ENCODE measurements at regions not wholly inside any gene's neighbourhood (a gene's known extent, or its start where the extent isn't known, plus 50 kb on each side); places are given as distances from the start of the nearest gene placed in this dataset.

- no peak for DNase-seq
Measured at GRCh38 chr11:79963856-79964645, 523.2 kb upstream of the TENM4 start.

- DNase-seq: no peak
Measured at GRCh38 chr11:79960461-79960860, 519.6 kb upstream of the TENM4 start.

- DNase-seq: no peak
Measured at GRCh38 chr11:79959318-79959717, 518.5 kb upstream of the TENM4 start.

DNA sequence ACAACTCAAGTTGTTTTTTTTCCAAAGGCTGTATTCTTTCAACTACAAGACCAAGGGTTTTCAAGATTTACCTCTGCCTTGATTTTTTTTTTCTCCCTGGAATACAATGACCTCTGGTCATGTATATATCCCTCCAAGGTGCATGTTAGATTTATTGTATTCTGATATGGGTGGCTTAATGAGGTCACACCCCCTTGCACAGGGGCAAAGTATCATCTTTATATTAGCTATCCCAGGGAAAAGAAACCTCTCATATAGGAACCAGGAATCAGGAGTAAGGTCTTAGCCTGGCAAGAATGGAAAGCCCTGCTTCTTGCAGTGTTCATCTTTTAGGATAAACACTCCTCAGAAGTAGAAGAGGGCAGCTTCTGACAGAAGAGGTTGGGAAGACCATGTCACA lies 516.9 kb upstream of the TENM4 start:
- DNase-seq: no peak

- DNase-seq: no peak
Measured at GRCh38 chr11:79956061-79956460, 515.2 kb upstream of the TENM4 start.

DNA sequence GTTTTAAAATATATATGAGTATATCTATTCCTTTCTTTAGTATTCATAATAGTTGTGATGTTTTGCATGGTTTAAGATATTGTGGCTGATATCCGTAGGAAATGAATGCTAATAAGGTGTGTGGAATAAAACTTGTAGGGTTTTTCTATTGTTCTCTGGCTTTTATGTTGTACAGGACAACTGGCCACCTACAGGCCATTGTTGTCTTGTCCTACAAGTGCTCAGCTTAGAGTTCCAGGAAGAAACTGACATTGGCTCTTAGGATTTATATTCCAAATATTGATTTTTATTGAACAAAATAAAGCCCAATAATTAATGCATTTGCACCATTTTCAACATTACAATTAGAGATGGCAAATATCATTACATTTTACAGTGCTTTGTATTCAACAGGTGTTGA lies 512.8 kb upstream of the TENM4 start:
- DNase-seq: no peak

DNA sequence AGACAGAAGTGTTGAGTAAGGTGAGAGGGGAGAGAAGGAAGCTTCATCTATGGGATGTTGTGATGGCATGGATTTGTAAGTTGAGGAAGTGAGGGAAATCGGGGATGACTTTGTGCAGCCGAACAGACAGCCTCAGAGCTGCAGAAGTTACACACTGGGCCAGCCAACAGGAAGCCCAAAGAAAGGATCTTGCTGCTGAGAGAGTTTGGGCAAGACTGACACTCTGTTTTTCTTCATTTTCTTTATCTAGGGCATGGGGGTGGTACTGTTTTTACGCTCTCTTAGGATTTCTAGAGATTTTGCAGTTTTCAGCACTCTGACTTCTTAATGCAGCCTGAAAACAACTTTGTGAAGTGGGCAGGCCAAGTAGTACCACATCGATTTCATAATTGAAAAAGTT lies 509.9 kb upstream of the TENM4 start:
- DNase-seq: no peak

- no peak for DNase-seq
Measured at GRCh38 chr11:79950172-79950571, 509.3 kb upstream of the TENM4 start.

GRCh38 chr11:79949574-79949973 lies 508.7 kb upstream of the TENM4 start:
- no peak for DNase-seq

GRCh38 chr11:79942646-79943045 lies 501.8 kb upstream of the TENM4 start:
- no peak for DNase-seq

GRCh38 chr11:79942090-79942489 lies 501.3 kb upstream of the TENM4 start:
- DNase-seq: no peak

DNA sequence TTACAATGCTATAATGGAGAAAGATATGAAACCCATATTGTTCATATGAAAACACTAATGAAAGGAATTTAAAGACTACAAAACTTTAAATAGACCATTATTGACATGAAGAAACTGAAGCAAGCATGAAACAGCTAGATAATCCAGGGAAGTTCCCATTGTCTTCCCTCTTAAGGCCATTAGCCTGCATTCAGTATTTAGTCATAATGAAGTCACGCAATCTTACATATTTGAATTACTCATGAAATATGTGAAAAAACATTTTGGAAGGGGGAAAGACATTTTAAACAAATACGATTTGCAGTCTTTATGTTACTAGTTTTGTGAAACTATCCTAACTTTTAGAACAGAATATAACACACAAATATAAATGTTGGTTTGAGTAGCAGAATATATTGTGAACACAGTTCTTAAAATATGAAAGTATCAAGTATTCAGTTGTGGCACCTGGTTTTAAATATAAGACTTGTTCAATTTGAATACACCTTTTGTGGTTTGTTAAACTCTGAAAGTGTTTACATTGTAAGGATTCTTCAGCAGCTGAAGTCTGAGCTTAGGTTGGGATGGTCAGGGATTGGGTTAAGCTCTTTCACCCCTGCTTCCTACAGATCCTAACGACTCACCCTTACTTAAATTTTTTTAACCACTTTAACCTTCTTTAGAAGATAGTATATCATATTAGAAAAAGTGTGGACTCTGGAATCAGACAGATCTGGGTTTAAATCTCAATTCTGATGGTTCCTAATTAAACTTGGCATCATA lies 500.3 kb upstream of the TENM4 start:
- DNase-seq: no peak

- no peak for DNase-seq
Measured at GRCh38 chr11:79940165-79940564, 499.3 kb upstream of the TENM4 start.

- DNase-seq: no peak
Measured at GRCh38 chr11:79939111-79939510, 498.3 kb upstream of the TENM4 start.

DNA sequence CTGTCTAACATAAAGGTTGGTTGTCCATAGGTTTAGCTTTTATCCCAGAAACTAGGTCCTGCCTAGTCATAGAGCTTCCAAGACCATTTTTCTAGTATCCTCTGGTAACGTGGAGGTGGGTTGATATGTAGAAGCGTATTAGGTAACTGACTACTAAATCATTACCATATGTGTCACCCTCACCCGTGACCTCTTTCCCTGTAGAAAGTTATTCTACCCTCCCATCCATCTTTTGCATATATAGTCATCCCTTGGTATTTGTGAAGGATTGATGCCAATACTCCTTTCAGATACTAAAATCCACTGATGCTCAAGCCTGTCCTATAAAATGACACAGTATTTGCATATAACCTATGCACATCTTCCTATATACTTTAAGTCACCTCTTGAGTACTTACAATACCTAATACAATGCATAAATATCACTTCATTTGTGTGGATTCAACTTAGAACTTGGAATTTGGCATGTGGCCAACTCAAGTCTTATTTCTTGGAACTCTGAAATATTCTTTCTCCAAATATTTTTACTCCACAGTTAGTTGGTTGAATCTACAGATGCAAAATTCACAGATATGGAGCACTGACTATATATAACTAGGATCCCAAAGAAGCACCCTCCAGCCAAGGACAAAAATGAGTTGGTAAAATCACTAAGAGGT lies 497.0 kb upstream of the TENM4 start:
- no peak for DNase-seq

DNA sequence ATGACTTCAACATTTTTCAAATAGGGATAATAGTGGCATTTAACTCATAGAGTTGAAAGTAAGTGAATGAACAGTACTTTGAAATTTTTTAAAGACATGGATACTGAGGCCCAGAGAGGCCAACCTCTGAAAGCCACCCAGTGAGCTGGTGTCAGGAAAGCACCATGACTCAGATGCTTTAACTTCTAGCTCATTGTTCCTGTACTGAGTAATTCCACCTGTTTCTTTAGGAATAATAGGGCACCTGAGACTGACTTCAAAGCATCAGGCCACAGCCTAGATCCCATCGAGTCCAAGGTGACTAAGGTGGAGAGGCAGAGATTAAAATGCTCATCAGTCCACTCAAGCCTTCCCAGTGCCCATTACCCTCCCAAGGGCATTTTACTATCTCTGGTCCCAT lies 491.8 kb upstream of the TENM4 start:
- DNase-seq: no peak

DNA sequence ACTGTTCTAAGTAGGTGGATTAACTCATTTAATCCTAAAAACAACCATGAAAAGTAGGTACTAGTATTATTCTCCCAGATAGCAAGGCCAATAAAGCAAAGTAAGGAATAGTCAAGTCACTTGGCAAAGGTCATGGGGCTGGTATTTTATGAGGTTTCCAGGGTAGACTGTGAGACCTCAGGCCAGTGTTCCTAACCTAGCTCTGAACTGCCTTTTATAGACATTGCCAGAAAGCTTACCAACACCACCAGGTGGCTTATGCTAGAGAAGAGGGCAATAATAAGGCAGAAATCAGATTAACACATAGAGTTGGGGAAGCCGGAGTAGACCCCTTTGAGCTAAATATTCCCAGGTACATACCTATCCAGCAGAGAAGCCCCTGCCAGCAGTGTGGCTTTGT lies 490.9 kb upstream of the TENM4 start:
- DNase-seq: no peak

DNA sequence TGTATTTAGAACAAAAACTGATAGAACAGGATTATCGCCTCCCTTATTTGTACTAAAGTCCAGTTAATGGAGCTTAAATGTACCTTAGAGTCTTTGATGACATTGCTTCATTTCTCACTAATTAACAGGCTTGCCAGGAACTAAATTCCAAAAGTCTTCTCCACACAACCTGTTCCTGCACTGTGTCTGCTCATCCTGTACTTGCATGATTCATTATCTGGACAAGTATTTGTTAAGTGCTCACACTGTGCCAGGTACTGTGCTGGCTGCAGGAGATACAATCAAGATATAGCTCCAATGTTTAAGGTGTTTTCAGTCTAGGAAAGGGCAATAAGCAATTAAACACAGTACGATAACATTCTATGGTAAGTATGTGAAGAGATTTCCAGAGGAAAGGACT lies 485.9 kb upstream of the TENM4 start:
- DNase-seq: no peak

- DNase-seq: no peak
Measured at GRCh38 chr11:79925570-79925969, 484.7 kb upstream of the TENM4 start.

- DNase-seq: no peak
Measured at GRCh38 chr11:79922641-79923040, 481.8 kb upstream of the TENM4 start.

DNA sequence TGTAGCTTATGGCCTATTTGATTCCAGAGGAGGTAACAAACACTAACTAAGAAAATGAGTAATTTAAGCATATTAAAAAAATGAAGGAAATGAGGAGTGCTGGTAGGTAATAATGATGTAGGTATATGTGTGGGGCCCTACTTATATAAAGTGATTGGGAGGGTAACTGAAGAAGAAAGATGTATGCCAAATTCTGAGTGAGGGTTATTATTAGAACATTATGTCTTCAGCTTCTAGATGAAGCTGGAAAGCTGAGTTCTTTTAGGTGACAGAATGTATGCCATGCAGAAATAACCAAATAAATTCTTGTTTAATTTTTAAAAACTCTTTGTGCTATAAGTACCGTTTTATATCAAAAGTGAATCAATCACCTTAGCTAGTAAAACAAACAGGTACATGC lies 479.6 kb upstream of the TENM4 start:
- no peak for DNase-seq

GRCh38 chr11:79919350-79919749 lies 478.5 kb upstream of the TENM4 start:
- DNase-seq: no peak

- no peak for DNase-seq
Measured at GRCh38 chr11:79918846-79919245, 478.0 kb upstream of the TENM4 start.

DNA sequence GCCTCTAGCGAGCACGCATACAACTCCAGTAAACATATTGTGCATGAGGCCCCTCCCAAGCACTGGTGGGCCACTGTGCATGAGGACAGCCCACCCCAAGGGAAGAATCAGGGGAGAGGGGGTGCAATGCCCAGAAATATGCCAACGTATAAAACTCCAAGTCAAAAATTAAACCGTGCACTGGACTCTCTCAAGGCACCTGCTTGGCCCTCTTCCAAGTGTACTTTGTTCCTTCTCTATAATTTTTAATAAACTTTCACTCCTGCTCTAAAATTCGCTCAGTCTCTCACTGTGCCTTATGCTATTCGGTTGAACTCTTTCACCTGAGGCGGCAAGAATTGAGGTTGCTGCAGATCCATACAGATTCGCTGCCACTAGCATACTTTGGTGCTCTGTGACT lies 465.3 kb upstream of the TENM4 start:
- DNase-seq: no peak

All from inflammatory macrophage treated with lipopolysaccharide for 4 hours (primary cell).